ENCODE measurements at regions not wholly inside any gene's neighbourhood (a gene's known extent, or its start where the extent isn't known, plus 50 kb on each side); places are given as distances from the start of the nearest gene placed in this dataset.

DNA sequence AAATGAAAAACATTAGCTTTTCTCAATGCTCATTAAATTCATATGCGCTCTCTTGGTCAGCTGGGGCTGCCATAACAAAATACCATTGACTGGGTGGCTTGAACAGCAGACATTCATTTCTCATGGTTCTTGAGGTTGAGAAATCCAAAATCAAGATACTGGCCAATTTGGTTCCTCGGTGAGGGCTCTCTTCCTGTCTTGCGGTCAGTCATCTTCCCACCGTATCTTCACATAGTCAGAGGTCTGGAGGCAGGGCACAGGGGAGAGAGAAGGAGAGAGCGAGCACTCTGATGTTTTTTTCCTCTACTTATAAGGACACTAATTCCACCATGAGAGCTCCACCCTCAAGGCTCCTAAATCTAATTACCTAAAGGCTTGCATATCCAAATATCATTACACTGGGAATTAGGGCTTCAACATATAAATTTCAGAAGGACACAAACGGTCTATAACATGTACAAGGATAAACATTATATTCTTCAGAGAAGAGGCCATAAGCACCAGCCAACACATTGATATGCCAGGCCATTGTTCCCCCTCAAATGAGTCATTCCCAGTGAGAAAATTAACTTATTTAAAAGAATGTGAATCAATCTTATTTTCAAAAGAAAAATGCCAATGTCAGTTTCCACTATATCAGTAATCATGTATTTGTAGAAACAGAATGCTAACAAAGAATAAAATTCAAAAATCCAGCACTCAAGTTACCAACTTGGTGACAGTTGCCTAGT, 152.2 kb downstream of the BTG1 start:
- TF ChIP-seq, protein P1, sequence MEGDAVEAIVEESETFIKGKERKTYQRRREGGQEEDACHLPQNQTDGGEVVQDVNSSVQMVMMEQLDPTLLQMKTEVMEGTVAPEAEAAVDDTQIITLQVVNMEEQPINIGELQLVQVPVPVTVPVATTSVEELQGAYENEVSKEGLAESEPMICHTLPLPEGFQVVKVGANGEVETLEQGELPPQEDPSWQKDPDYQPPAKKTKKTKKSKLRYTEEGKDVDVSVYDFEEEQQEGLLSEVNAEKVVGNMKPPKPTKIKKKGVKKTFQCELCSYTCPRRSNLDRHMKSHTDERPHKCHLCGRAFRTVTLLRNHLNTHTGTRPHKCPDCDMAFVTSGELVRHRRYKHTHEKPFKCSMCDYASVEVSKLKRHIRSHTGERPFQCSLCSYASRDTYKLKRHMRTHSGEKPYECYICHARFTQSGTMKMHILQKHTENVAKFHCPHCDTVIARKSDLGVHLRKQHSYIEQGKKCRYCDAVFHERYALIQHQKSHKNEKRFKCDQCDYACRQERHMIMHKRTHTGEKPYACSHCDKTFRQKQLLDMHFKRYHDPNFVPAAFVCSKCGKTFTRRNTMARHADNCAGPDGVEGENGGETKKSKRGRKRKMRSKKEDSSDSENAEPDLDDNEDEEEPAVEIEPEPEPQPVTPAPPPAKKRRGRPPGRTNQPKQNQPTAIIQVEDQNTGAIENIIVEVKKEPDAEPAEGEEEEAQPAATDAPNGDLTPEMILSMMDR (IDR thresholded peaks at IDR 0.05; ENCODE audit: borderline replicate concordance, control extremely low read depth, extremely low read depth, insufficient read depth, missing control alignments): no peak
- in situ Hi-C loops (cut with MboI; ENCODE audit: low sequenced_read_pairs, unreplicated experiment): no loop called here
- no peak for DNase-seq (ENCODE audit: low spot score)

- TF ChIP-seq, protein P1 (IDR thresholded peaks at IDR 0.05; ENCODE audit: borderline replicate concordance, control extremely low read depth, extremely low read depth, insufficient read depth, missing control alignments): peak; percentile 16
- in situ Hi-C loops (cut with MboI; ENCODE audit: low sequenced_read_pairs, unreplicated experiment): no loop called here
- DNase-seq (ENCODE audit: low spot score): peak; percentile 36
These were observed 154.1 kb downstream of the BTG1 start for GRCh38 chr12:91991399-91992187.

- TF ChIP-seq, protein P1 (IDR thresholded peaks at IDR 0.05; ENCODE audit: borderline replicate concordance, control extremely low read depth, extremely low read depth, insufficient read depth, missing control alignments): no peak
- no peak for DNase-seq (ENCODE audit: low spot score)
- in situ Hi-C loops (cut with MboI; ENCODE audit: low sequenced_read_pairs, unreplicated experiment): no loop called here
These were observed 155.1 kb downstream of the BTG1 start for GRCh38 chr12:91990525-91990924.

DNA sequence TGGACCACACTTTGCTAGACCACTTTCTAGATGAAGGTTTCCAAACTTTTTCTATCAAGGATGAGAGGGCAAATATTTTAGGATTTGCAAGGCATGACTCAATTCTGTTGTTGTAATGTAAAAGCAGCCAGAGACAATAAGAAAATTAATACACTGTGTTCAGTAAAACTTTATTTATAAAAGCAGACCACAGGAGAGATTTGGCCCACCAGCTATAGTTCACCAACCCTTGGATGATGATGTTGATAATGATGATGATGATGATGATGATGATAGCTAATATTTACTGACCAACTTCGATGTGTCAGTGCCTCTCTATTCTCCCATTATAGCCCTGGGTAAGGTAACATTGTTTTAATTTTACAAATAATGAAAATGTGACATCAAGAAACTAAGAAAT, 156.5 kb downstream of the BTG1 start:
- TF ChIP-seq, protein P1 (IDR thresholded peaks at IDR 0.05; ENCODE audit: borderline replicate concordance, control extremely low read depth, extremely low read depth, insufficient read depth, missing control alignments): no peak
- in situ Hi-C loops (cut with MboI; ENCODE audit: low sequenced_read_pairs, unreplicated experiment): no loop called here
- DNase-seq (ENCODE audit: low spot score): no peak

DNA sequence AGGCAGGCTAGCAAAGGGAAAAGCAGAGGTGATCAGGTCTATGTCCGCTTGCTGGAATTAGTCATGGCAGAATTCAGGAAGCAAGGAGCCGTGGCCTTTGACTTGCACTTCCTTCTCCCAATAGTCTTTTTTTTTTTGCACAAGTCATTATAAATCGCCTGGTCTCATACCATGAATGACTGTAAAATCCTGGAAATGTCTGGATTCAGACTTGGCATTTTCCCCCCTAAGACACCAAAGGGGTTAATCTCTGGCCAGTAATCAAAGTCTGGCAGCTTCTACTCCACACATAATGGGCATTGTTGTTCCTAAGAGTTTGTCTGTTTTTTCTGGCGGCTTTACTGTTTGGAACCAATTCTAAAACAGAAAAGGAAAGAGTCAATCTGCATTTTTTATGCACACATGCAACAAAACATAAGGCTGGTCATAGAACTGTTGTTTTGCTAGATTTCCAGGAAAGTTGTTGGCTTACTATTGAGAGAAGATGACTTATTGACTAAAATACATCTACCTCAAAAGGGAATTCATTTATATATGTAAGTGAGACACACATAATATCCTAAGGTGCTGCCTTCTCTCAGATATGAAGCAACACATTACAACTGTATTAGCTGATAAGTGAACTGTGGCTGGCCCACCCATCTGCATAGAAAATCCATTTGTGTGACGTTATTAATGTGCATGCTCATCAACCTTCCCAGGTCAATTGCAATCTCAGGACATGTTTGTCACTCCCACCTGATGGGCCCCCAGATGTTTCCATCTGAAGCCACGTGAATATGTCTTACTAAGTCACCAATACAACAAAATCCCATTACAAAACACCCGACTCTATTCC, 157.3 kb downstream of the BTG1 start:
- in situ Hi-C loops (cut with MboI; ENCODE audit: low sequenced_read_pairs, unreplicated experiment): no loop called here
- TF ChIP-seq, protein P1 (IDR thresholded peaks at IDR 0.05; ENCODE audit: borderline replicate concordance, control extremely low read depth, extremely low read depth, insufficient read depth, missing control alignments): no peak
- no peak for DNase-seq (ENCODE audit: low spot score)

DNA sequence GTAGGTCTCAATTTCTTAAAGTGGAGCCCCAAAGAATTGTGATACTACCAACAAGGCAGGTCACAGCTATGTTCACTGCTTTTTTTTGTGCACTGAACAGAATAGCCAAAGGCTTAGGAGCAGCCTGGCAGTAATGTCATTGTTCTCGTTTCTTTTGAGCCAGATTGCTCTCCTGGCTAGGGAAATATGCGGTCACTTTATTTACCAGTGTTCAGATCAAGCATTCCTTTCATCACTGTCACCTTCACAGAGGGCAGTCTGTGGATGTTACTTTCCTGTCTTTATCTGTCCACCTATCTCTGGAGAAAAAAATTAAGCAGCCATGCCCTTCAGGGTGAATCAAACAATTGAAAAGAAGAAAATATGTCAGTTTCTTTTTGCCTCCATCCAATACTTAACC, 159.6 kb downstream of the BTG1 start:
- DNase-seq (ENCODE audit: low spot score): no peak
- TF ChIP-seq, protein P1 (IDR thresholded peaks at IDR 0.05; ENCODE audit: borderline replicate concordance, control extremely low read depth, extremely low read depth, insufficient read depth, missing control alignments): no peak
- in situ Hi-C loops (cut with MboI; ENCODE audit: low sequenced_read_pairs, unreplicated experiment): no loop called here

All from GM13976 (cell line).